OCI-LY3 (cell line): ENCODE measurements at regions not wholly inside any gene's neighbourhood (a gene's known extent, or its start where the extent isn't known, plus 50 kb on each side); places are given as distances from the start of the nearest gene placed in this dataset.
A peak's percentile ranks its signal among the peaks of the same experiment; 100 is the strongest.

ENCODE experiments used
- H2AFZ ChIP-seq: fragments of 200-600, 300-600 bp; shearing (Covaris generic); 2 replicates; pipeline ENCODE4 v1.6.0; 2014; ENCODE audit warnings: antibody characterized with exemption, low read depth, low read length
- H3K27ac ChIP-seq: fragments of 200-600, 300-600 bp; sonication (generic); 2 replicates; pipeline ENCODE4 v1.5.1; 2014; ENCODE audit warnings: mild to moderate bottlenecking, low read length, moderate library complexity, mixed read lengths
- H3K27me3 ChIP-seq: fragments of 200-600, 300-600 bp; sonication (generic); 2 replicates; pipeline ENCODE4 v1.6.1; 2014; ENCODE audit warnings: low read depth, low read length, mixed read lengths
- H3K36me3 ChIP-seq: fragments of 200-600, 300-600 bp; sonication (generic); replicated peaks from 2 replicates; pipeline ENCODE3; 2014; ENCODE audit warnings: low read depth, low read length, mixed read lengths
- H3K4me1 ChIP-seq: fragments of 300-600, 200-600 bp; sonication (generic); 2 replicates; pipeline ENCODE4 v1.6.1; 2014; ENCODE audit warnings: low read length, mixed read lengths
- H3K4me2 ChIP-seq: fragments of 200-600, 300-600 bp; sonication (generic); 2 replicates; pipeline ENCODE4 v1.6.1; 2014; ENCODE audit warnings: low read length, mixed read lengths
- H3K4me3 ChIP-seq: fragments of 300-600, 200-600 bp; sonication (generic); 2 replicates; pipeline ENCODE4 v1.5.1; 2014; ENCODE audit warnings: antibody characterized with exemption, mild to moderate bottlenecking, low read length, moderate library complexity
- H3K79me2 ChIP-seq: fragments of 300-600, 200-600 bp; shearing (Covaris generic); 2 replicates; pipeline ENCODE4 v1.6.1; 2014; ENCODE audit warnings: mild to moderate bottlenecking, low read length, mixed read lengths
- H3K9ac ChIP-seq: fragments of 300-600, 200-600 bp; shearing (Covaris generic); 2 replicates; pipeline ENCODE4 v1.6.0; 2014; ENCODE audit warnings: mild to moderate bottlenecking, low read length, moderate library complexity
- H3K9me3 ChIP-seq: fragments of 200-600, 300-600 bp; shearing (Covaris generic); 2 replicates; pipeline ENCODE4 v1.6.1; 2014; ENCODE audit warnings: low read length, mixed read lengths; ENCODE audit not compliant: insufficient read depth
- H4K20me1 ChIP-seq: fragments of 200-600, 300-600 bp; sonication (generic); 2 replicates; pipeline ENCODE4 v1.6.1; 2016; ENCODE audit warnings: low read length, mixed read lengths; ENCODE audit not compliant: insufficient read depth
- EZH2phosphoT487 ChIP-seq: fragments of 200-600 bp; shearing (Covaris generic); IDR thresholded peaks from 2 replicates; pipeline ENCODE4 v1.6.1; 2018; ENCODE audit warnings: antibody characterized with exemption, mixed run types, low read depth
- TF ChIP-seq, protein P1 (sequence below): fragments of 200-600, 300-600 bp; sonication (generic); IDR thresholded peaks from 2 replicates; pipeline ENCODE4 v1.5.1; 2014; ENCODE audit warnings: antibody characterized with exemption, low read length, low read depth

DNA sequence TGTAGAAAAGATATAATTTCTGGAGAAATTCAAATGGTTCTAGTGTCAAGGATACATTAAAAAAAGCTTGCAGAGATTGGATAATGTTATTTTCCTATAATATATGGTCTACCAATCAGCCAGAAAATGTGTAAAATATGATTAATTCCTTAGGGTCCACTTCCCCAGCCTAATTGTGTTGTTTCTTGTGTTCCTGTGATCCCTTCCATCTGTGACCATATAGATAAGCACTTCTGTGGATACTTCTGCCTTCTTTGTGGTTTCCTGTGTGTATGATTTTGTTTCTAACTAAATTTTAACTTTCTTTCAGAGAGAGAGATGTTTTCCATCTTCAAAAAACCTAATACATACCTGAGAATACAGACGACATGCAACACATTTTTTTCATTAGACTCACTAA is 367.1 kb upstream of the PIK3C3 start:
- H3K4me1 ChIP-seq = peaks cover 12% of the 10 kb centered on the region
- H3K9ac ChIP-seq = no peak overlapping the region
- H3K4me2 ChIP-seq = peak overlapping the region; percentile 28
- no peak overlapping the region for H2AFZ ChIP-seq
- no peaks in the 10 kb centered on the region for H4K20me1 ChIP-seq
- TF ChIP-seq, protein P1, sequence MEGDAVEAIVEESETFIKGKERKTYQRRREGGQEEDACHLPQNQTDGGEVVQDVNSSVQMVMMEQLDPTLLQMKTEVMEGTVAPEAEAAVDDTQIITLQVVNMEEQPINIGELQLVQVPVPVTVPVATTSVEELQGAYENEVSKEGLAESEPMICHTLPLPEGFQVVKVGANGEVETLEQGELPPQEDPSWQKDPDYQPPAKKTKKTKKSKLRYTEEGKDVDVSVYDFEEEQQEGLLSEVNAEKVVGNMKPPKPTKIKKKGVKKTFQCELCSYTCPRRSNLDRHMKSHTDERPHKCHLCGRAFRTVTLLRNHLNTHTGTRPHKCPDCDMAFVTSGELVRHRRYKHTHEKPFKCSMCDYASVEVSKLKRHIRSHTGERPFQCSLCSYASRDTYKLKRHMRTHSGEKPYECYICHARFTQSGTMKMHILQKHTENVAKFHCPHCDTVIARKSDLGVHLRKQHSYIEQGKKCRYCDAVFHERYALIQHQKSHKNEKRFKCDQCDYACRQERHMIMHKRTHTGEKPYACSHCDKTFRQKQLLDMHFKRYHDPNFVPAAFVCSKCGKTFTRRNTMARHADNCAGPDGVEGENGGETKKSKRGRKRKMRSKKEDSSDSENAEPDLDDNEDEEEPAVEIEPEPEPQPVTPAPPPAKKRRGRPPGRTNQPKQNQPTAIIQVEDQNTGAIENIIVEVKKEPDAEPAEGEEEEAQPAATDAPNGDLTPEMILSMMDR = no peak
- no peak for TF ChIP-seq EZH2phosphoT487
- H3K4me3 ChIP-seq = no peak overlapping the region
- H3K9me3 ChIP-seq = no peaks in the 10 kb centered on the region
- H3K27ac ChIP-seq = no peak overlapping the region
- no peaks in the 10 kb centered on the region for H3K27me3 ChIP-seq
- no peaks in the 10 kb centered on the region for H3K79me2 ChIP-seq
- no peaks in the 10 kb centered on the region for H3K36me3 ChIP-seq

DNA sequence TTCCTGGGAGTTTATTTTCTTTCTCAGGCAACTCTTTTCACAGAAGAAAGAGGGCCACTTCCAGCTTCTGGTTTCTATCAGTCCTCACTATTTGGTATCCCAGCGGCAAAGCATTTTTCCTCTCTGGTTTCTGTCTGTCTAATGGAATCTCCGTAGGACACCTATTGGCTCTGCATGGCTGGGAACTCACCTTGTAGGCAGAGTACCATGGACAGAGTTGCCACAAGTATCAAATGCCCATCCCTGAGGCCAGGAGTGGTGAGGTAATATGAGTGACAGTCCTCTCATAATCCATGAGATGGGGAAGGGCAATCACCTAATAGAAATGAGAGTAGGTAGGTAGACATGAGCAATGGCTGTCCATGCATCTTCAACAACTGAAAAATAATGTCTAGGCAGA is 369.5 kb upstream of the PIK3C3 start:
- Histone ChIP-seq H2AFZ (no peak overlapping the region), H3K27ac (no peak overlapping the region), H3K9ac (no peak overlapping the region), H3K79me2 (no peaks in the 10 kb centered on the region), H4K20me1 (no peaks in the 10 kb centered on the region), H3K4me1 (peaks cover 12% of the 10 kb centered on the region), H3K4me3 (no peak overlapping the region), H3K9me3 (no peaks in the 10 kb centered on the region), H3K27me3 (peaks cover 1% of the 10 kb centered on the region; the same call in 1 of the 2 replicates), H3K36me3 (no peaks in the 10 kb centered on the region), H3K4me2 (no peak overlapping the region)
- TF ChIP-seq, protein P1 = no peak
- no peak for TF ChIP-seq EZH2phosphoT487

DNA sequence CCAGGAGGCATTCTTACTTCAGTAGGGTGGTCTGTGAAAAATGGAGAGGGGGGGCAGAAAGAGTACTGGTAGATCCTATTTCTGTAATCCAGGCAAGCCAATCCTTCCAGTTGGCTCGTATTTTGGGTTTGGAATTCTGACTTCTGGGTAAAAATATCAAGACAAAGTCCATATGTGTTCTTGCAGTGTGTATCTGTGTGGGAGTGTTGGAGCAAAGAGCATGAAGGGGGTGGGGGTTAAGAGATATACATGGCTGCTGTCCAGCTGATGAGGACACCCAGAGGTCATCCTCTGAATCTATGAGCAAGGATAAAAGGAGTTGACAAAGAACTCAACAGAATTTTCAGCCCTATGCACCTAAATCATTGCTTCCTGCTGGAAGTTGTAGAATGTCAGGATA is 375.8 kb upstream of the PIK3C3 start:
- TF ChIP-seq EZH2phosphoT487 = no peak
- TF ChIP-seq, protein P1 = no peak
- Histone ChIP-seq H3K9me3 (no peaks in the 10 kb centered on the region), H3K4me1 (no peaks in the 10 kb centered on the region), H3K27me3 (peaks cover 3% of the 10 kb centered on the region; the same call in 1 of the 2 replicates), H3K4me2 (no peak overlapping the region), H3K79me2 (no peaks in the 10 kb centered on the region), H3K9ac (no peak overlapping the region), H3K27ac (no peak overlapping the region), H3K4me3 (no peak overlapping the region), H4K20me1 (no peaks in the 10 kb centered on the region), H3K36me3 (no peaks in the 10 kb centered on the region), H2AFZ (no peak overlapping the region)

DNA sequence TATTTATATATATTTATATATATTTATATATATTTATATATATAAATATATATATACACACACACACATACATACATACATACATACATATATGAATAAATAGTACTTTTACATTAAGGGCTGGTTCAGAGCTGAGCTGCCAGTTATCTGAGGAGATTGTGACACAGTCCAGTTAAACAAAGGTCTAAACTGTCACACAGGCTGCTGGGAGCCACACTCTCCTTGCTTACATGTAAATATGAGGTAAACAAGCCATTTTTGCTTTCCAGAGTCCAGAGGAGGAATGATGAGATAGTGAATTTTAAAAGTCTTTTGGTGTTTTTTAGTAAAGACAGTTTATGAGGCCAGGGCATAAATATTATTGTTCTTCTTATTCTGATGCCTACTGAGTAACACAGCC is 377.5 kb upstream of the PIK3C3 start:
- TF ChIP-seq, protein P1 = no peak
- TF ChIP-seq EZH2phosphoT487 = no peak
- Histone ChIP-seq H3K36me3 (no peaks in the 10 kb centered on the region), H3K4me1 (no peaks in the 10 kb centered on the region), H3K9ac (no peak overlapping the region), H3K27ac (no peak overlapping the region), H3K4me3 (no peak overlapping the region), H3K4me2 (no peak overlapping the region), H3K79me2 (no peaks in the 10 kb centered on the region), H4K20me1 (no peaks in the 10 kb centered on the region), H3K27me3 (peaks cover 3% of the 10 kb centered on the region; the same call in 1 of the 2 replicates), H2AFZ (no peak overlapping the region), H3K9me3 (no peaks in the 10 kb centered on the region)
